HEK293 (cell line): ENCODE measurements at regions not wholly inside any gene's neighbourhood (a gene's known extent, or its start where the extent isn't known, plus 50 kb on each side); places are given as distances from the start of the nearest gene placed in this dataset.

Experiments
- CTCF ChIA-PET: fragments of 350-600 bp; formaldehyde crosslinking; extraction: SDS; loops from one replicate; lab custom pipeline; 2021; ENCODE audit warnings: antibody characterized with exemption; lab: Yijun Ruan, JAX
- POLR2A ChIA-PET: fragments of 300-600 bp; formaldehyde crosslinking; extraction: SDS; loops from one replicate; lab custom pipeline; 2020; ENCODE audit warnings: antibody characterized with exemption, inconsistent platforms; lab: Yijun Ruan, JAX
- H3K27ac ChIP-seq: fragments of 200-500 bp; sonication (Bioruptor generic); 2 replicates; pipeline ENCODE4 v1.5.1; 2014; ENCODE audit warnings: low read depth, low read length, control low read depth, inconsistent platforms; ENCODE audit errors: extremely low read depth
- H3K36me3 ChIP-seq, 2 experiments: fragments of 200-500 bp in 1 of 2; sonication (Bioruptor generic) in 1 of 2; 1 replicate in 1 of 2; 2 replicates in 1 of 2; pipeline ENCODE4 v1.5.1; 2014 to 2017; ENCODE audit warnings: inconsistent platforms in 2 of 2, low read length in 2 of 2; ENCODE audit not compliant: control insufficient read depth in 2 of 2, insufficient read depth in 1 of 2
- H3K4me1 ChIP-seq: fragments of 200-500 bp; sonication (Bioruptor generic); 2 replicates; pipeline ENCODE4 v1.5.1; 2014; ENCODE audit warnings: mild to moderate bottlenecking, low read length, inconsistent platforms; ENCODE audit not compliant: control insufficient read depth, insufficient read depth
- H3K4me3 ChIP-seq: 2 replicates; pipeline ENCODE4 v1.5.1; 2011; ENCODE audit warnings: low read depth, mild to moderate bottlenecking, control low read depth, low read length, moderate library complexity
- H3K9me3 ChIP-seq: fragments of 200-500 bp; sonication (Bioruptor generic); 2 replicates; pipeline ENCODE4 v1.5.1; 2014; ENCODE audit warnings: low read depth, low read length, inconsistent platforms; ENCODE audit not compliant: control insufficient read depth, insufficient read depth
- GLIS1 ChIP-seq: fragments of 450-650 bp; formaldehyde crosslinking; IDR thresholded peaks from 2 replicates; pipeline ENCODE4 v1.5.1; 2016; ENCODE audit warnings: missing biosample characterization, missing genetic modification characterization
- KLF9 ChIP-seq: fragments of 450-650 bp; formaldehyde crosslinking; IDR thresholded peaks from 2 replicates; pipeline ENCODE4 v1.5.1; 2016; ENCODE audit warnings: missing biosample characterization, missing genetic modification characterization, low read depth
- REST ChIP-seq: fragments of 450-650 bp; formaldehyde crosslinking; IDR thresholded peaks from 2 replicates; pipeline ENCODE4 v1.5.1; 2016; ENCODE audit warnings: missing biosample characterization, missing genetic modification characterization
- ZBTB6 ChIP-seq: fragments of 450-650 bp; formaldehyde crosslinking; IDR thresholded peaks from 2 replicates; pipeline ENCODE4 v1.5.1; 2017; ENCODE audit warnings: missing biosample characterization, missing genetic modification characterization
- ZNF133 ChIP-seq: fragments of 450-650 bp; formaldehyde crosslinking; IDR thresholded peaks from 2 replicates; pipeline ENCODE4 v1.5.1; 2016; ENCODE audit warnings: missing biosample characterization, missing genetic modification characterization
- ZNF138 ChIP-seq: fragments of 450-650 bp; formaldehyde crosslinking; IDR thresholded peaks from 2 replicates; pipeline ENCODE4 v1.5.1; 2016; ENCODE audit warnings: missing biosample characterization, missing genetic modification characterization, borderline replicate concordance
- ZNF146 ChIP-seq: fragments of 450-650 bp; formaldehyde crosslinking; IDR thresholded peaks from 2 replicates; pipeline ENCODE4 v1.5.1; 2016; ENCODE audit warnings: missing biosample characterization, missing genetic modification characterization
- ZNF16 ChIP-seq: fragments of 450-650 bp; formaldehyde crosslinking; IDR thresholded peaks from 2 replicates; pipeline ENCODE4 v1.5.1; 2016; ENCODE audit warnings: low read depth, missing biosample characterization, missing genetic modification characterization
- ZNF19 ChIP-seq: fragments of 450-650 bp; formaldehyde crosslinking; IDR thresholded peaks from 2 replicates; pipeline ENCODE4; 2016; ENCODE audit warnings: missing biosample characterization, missing genetic modification characterization, low read depth
- ZNF211 ChIP-seq: fragments of 450-650 bp; formaldehyde crosslinking; IDR thresholded peaks from 2 replicates; pipeline ENCODE4 v1.5.1; 2016; ENCODE audit warnings: low read depth, missing biosample characterization, missing genetic modification characterization
- ZNF221 ChIP-seq: fragments of 450-650 bp; formaldehyde crosslinking; IDR thresholded peaks from 2 replicates; pipeline ENCODE4 v1.5.1; 2017; ENCODE audit warnings: missing biosample characterization, missing genetic modification characterization, borderline replicate concordance
- ZNF292 ChIP-seq: fragments of 450-650 bp; formaldehyde crosslinking; IDR thresholded peaks from 2 replicates; pipeline ENCODE4 v1.5.1; 2016; ENCODE audit warnings: low read depth, missing biosample characterization, missing genetic modification characterization, borderline replicate concordance
- ZNF341 ChIP-seq: fragments of 450-650 bp; formaldehyde crosslinking; IDR thresholded peaks from 2 replicates; pipeline ENCODE4; 2016; ENCODE audit warnings: low read depth, missing biosample characterization, missing genetic modification characterization
- ZNF404 ChIP-seq: fragments of 450-650 bp; formaldehyde crosslinking; IDR thresholded peaks from 2 replicates; pipeline ENCODE4 v1.5.1; 2017; ENCODE audit warnings: missing biosample characterization, missing genetic modification characterization
- ZNF433 ChIP-seq: fragments of 450-650 bp; formaldehyde crosslinking; IDR thresholded peaks from 2 replicates; pipeline ENCODE4 v1.5.1; 2016; ENCODE audit warnings: missing biosample characterization, missing genetic modification characterization, low read depth
- ZNF530 ChIP-seq: fragments of 450-650 bp; formaldehyde crosslinking; IDR thresholded peaks from 2 replicates; pipeline ENCODE4 v1.5.1; 2016; ENCODE audit warnings: low read depth, missing biosample characterization, missing genetic modification characterization
- ZNF544 ChIP-seq: fragments of 450-650 bp; formaldehyde crosslinking; IDR thresholded peaks from 2 replicates; pipeline ENCODE4 v1.5.0; 2017; ENCODE audit warnings: missing biosample characterization, missing genetic modification characterization
- ZNF558 ChIP-seq: fragments of 450-650 bp; formaldehyde crosslinking; IDR thresholded peaks from 2 replicates; pipeline ENCODE4 v1.5.1; 2016; ENCODE audit warnings: missing biosample characterization, missing genetic modification characterization
- ZNF664 ChIP-seq: fragments of 450-650 bp; formaldehyde crosslinking; IDR thresholded peaks from 2 replicates; pipeline ENCODE4 v1.5.1; 2016; ENCODE audit warnings: missing biosample characterization, missing genetic modification characterization
- ZNF677 ChIP-seq: fragments of 450-650 bp; IDR thresholded peaks from 2 replicates; pipeline ENCODE4 v1.5.0; 2018; ENCODE audit warnings: missing biosample characterization, mild to moderate bottlenecking, missing genetic modification characterization, moderate library complexity
- ZNF776 ChIP-seq: fragments of 450-650 bp; formaldehyde crosslinking; IDR thresholded peaks from 2 replicates; pipeline ENCODE4 v1.5.0; 2017; ENCODE audit warnings: missing biosample characterization, missing genetic modification characterization, borderline replicate concordance
- ZNF777 ChIP-seq: fragments of 450-650 bp; formaldehyde crosslinking; IDR thresholded peaks from 2 replicates; pipeline ENCODE4 v1.5.1; 2017; ENCODE audit warnings: missing biosample characterization, missing genetic modification characterization, borderline replicate concordance
- ZNF830 ChIP-seq: fragments of 450-650 bp; IDR thresholded peaks from 2 replicates; pipeline ENCODE4 v1.5.0; 2018; ENCODE audit warnings: missing biosample characterization, missing genetic modification characterization, low read depth, mild to moderate bottlenecking, moderate library complexity

GRCh38 chr14:25588751-25589150 is 538.8 kb upstream of the STXBP6 start:
- Histone ChIP-seq H3K4me1 (no peaks in the 10 kb centered on the region), H3K9me3 (no peaks in the 10 kb centered on the region), H3K36me3 (no peaks in the 10 kb centered on the region), H3K4me3 (no peak overlapping the region), H3K27ac (no peak overlapping the region)
- ChIA-PET CTCF (no interaction called here), POLR2A (no interaction called here)
- TF ChIP-seq ZNF221 (no peak), ZNF830 (tag by site-specific recombination) (no peak), ZNF530 (tag by site-specific recombination) (no peak), ZNF211 (tag by site-specific recombination) (no peak), ZNF16 (tag by site-specific recombination) (no peak), KLF9 (tag by site-specific recombination) (no peak), GLIS1 (no peak), ZNF776 (tag by site-specific recombination) (no peak)

GRCh38 chr14:25574628-25575325 is 524.8 kb upstream of the STXBP6 start:
- Histone ChIP-seq H3K36me3 (no peaks in the 10 kb centered on the region), H3K27ac (no peak overlapping the region), H3K4me3 (no peak overlapping the region), H3K4me1 (no peaks in the 10 kb centered on the region), H3K9me3 (no peaks in the 10 kb centered on the region)
- TF ChIP-seq ZNF558 (tag by site-specific recombination), result no peak
- ChIA-PET POLR2A (no interaction called here), CTCF (interaction anchor here (0.6 kb wide), 1 partner anchor 52 kb away, joined by 6 read pairs; no protein-coding TSS in a partner anchor)

GRCh38 chr14:25570483-25570882 is 520.5 kb upstream of the STXBP6 start:
- H3K36me3 ChIP-seq, result no peaks in the 10 kb centered on the region
- H3K4me1 ChIP-seq, result no peaks in the 10 kb centered on the region
- no peak overlapping the region for H3K4me3 ChIP-seq
- H3K27ac ChIP-seq, result no peak overlapping the region
- CTCF ChIA-PET, result no interaction called here
- TF ChIP-seq ZNF138 (tag by site-specific recombination) (no peak), ZNF19 (no peak), ZNF404 (tag by site-specific recombination) (no peak), ZNF777 (no peak), GLIS1 (no peak), ZNF133 (tag by site-specific recombination) (no peak), REST (no peak), ZBTB6 (tag by site-specific recombination) (no peak), ZNF146 (tag by site-specific recombination) (no peak), ZNF292 (tag by site-specific recombination) (no peak), ZNF433 (tag by site-specific recombination) (no peak), ZNF544 (tag by site-specific recombination) (no peak), ZNF677 (tag by site-specific recombination) (no peak), ZNF341 (no peak), ZNF664 (tag by site-specific recombination) (no peak)
- TF ChIP-seq, all 188 proteins: peak for 0
- no peaks in the 10 kb centered on the region for H3K9me3 ChIP-seq
- POLR2A ChIA-PET, result no interaction called here
